ENCODE measurements at regions not wholly inside any gene's neighbourhood (a gene's known extent, or its start where the extent isn't known, plus 50 kb on each side); places are given as distances from the start of the nearest gene placed in this dataset.

- no peak for TF ChIP-seq CTCF (IDR thresholded peaks at IDR 0.05)
- TF ChIP-seq ZFX (IDR thresholded peaks at IDR 0.05; ENCODE audit: borderline replicate concordance) = no peak
Measured at GRCh38 chr18:43589611-43590151, 312.4 kb upstream of the SYT4 start.
